GM12873 (cell line): ENCODE measurements at regions not wholly inside any gene's neighbourhood (a gene's known extent, or its start where the extent isn't known, plus 50 kb on each side); places are given as distances from the start of the nearest gene placed in this dataset.
A peak's percentile ranks its signal among the peaks of the same experiment; 100 is the strongest.

Experiments
- TF ChIP-seq, protein P1 (sequence below): IDR thresholded peaks from 2 replicates; pipeline ENCODE4 v1.5.1; 2012; ENCODE audit warnings: low read depth, mild to moderate bottlenecking, moderate library complexity, low read length, control low read depth; ENCODE audit not compliant: insufficient read depth; ENCODE audit errors: missing control alignments

DNA sequence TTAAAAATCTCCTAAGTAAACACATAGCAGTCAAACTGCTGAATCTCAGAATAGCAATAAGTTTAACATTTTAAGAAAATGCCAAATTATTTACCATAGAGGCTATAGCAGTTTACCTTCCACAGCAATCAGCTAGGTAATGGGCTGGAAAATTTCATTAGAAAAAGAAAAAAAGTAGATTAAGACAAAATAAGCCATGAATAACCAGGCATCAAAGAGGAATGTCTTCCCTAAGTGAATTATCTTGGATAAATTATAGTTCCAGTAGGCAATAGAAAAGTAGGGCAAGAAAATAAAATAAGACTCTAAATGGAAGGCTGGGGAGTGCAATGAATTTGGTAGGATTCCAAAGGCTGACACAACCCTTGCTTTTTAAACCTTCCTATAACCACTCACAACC lies 722.8 kb downstream of the TRAM1L1 start:
- TF ChIP-seq, protein P1, sequence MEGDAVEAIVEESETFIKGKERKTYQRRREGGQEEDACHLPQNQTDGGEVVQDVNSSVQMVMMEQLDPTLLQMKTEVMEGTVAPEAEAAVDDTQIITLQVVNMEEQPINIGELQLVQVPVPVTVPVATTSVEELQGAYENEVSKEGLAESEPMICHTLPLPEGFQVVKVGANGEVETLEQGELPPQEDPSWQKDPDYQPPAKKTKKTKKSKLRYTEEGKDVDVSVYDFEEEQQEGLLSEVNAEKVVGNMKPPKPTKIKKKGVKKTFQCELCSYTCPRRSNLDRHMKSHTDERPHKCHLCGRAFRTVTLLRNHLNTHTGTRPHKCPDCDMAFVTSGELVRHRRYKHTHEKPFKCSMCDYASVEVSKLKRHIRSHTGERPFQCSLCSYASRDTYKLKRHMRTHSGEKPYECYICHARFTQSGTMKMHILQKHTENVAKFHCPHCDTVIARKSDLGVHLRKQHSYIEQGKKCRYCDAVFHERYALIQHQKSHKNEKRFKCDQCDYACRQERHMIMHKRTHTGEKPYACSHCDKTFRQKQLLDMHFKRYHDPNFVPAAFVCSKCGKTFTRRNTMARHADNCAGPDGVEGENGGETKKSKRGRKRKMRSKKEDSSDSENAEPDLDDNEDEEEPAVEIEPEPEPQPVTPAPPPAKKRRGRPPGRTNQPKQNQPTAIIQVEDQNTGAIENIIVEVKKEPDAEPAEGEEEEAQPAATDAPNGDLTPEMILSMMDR, result no peak

DNA sequence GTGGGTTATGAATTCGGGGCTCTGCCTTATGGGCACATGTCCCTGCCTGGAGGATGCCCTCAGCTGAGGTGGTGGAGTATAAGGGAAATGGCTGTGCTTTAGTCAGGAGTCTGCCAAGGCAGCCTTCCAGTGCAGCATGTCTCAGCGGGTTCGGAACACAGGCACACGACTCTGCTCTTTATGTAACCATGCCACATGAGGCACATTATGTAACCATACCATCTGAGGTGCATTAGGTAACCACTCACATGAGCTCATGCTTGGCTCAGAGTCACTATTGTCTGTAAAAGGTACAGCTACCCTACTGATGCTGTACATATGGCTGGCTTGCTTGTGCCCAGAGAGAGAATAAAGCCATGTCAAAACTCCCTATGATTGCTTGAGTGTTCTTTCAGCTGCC lies 723.6 kb downstream of the TRAM1L1 start:
- TF ChIP-seq, protein P1, result no peak

DNA sequence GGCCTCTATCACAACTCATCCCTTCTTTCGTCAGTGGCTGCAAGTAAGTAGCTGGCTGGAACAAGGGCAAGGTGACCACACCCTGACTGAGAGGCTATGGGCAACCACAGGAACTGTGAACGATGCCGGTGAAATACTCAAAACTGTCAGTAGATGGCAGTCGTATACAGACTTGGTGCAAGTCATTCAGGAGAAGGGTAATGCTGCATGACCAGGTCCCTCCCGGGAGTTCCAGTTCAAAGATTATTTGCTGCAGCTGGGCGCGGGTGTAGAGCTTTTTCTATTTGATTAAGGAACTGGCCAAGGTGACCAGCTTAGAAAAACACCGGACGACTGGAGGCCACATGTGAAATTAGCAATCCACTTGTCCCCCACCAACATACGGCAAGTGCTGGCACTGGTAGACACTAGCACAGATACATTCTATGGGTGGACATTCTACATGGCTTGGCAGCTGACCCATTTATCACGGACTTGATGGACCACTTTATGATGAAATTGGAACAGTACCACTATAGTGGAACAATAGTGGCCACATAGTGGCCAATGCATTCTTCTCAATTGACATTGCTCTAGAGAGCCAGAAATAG lies 726.6 kb downstream of the TRAM1L1 start:
- TF ChIP-seq, protein P1, result peak; percentile 75

DNA sequence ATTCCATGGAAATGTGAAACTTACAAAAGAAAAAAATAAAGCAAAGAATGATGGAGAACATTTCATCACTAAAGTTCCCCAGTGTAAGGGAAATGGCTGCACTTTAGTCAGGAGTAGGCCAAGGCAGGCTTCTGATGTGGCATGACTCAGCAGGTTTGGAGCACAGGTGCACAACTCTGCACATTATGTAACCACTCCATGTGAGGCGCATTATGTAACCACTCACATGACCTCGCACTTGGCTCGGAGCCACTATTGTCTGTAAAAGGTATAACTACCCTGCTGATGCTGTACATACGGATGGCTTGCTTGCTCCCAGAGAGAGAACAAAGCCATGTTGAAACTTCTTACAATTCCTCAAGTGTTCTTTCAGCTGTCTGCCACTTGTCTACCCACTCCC lies 727.6 kb downstream of the TRAM1L1 start:
- TF ChIP-seq, protein P1, result no peak

DNA sequence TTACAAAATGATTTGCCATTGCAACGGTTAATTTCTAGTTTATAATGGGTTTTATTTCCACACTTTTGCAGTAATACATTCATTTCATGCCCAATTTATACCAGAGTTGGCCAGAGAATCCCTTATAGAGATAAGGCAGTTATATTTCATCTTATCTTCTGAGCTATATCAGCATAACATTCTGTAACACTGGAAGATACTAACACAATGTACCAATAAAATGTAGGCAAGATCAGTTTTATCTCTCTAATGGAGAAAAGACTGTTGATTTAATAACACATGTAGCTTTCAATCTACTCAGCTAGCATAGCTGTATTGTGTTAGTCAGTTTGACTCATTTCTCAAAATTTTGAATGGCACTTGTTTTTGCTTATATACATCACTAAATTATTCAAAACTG lies 738.6 kb downstream of the TRAM1L1 start:
- TF ChIP-seq, protein P1, result no peak

DNA sequence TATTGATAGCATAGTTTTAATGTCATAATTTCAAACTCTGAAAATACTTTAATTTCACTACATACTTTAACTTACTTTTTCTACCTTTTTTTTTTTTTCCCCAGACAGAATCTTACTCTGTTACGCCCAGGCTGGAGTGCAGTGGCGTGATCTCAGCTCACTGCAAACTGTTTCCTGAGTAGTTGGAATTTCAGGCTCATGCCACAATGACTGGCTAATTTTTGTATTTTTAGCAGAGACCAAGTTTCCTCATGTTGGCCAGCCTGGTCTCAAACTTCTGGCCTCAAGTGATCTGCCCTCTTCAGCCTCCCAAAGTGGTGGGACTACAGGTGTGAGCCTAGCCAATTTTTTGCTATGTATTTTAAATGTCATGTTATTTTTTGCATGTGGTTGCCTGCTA lies 741.6 kb downstream of the TRAM1L1 start:
- TF ChIP-seq, protein P1, result no peak

DNA sequence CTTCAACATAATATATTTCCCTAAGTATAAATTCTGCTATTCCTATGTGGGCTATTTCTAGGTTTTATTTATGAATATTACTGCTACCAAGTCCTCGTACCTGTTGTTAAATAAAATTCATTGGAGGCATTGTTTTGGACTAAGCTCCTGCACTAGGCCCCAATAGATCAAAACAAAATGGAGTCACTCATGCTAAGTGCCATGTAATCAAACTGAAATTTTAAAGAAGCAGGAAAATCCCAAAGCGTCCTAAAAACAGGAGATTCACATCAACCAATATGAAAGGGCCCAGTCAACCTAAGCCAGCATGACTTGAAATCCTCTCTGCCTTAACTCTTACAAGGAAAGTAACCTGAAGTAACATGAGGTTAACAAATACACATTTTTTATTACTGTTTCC lies 743.2 kb downstream of the TRAM1L1 start:
- TF ChIP-seq, protein P1, result no peak
